ENCODE measurements at regions not wholly inside any gene's neighbourhood (a gene's known extent, or its start where the extent isn't known, plus 50 kb on each side); places are given as distances from the start of the nearest gene placed in this dataset.

GRCh38 chr10:25818751-25819150 is 115.3 kb upstream of the MYO3A start:
- H3K79me1 ChIP-seq (replicated peaks; ENCODE audit: low read length, poor library complexity, severe bottlenecking) = no peaks in the 10 kb centered on the region
- no peak overlapping the region for H3K23ac ChIP-seq (ENCODE audit: low read length in 2 of 2)
- no peak overlapping the region for H2BK120ac ChIP-seq (ENCODE audit: low read depth, low read length)
- H3K27ac ChIP-seq (ENCODE audit: low read length, poor library complexity, severe bottlenecking) = no peak overlapping the region
- no peak overlapping the region for H2BK15ac ChIP-seq (ENCODE audit: low read depth, poor library complexity, severe bottlenecking)
- no peak overlapping the region for H3K18ac ChIP-seq (ENCODE audit: low read depth in 1 of 2, low read length in 2 of 2)
- H4K91ac ChIP-seq (ENCODE audit: low read length) = no peak overlapping the region
- H3K14ac ChIP-seq (ENCODE audit: low read length in 2 of 2) = no peak overlapping the region
- 51% methylated on average over 9 of the region's 9 CpGs for whole genome bisulfite sequencing
- H2AFZ ChIP-seq (ENCODE audit: low read depth, low read length) = no peak overlapping the region
- no peaks in the 10 kb centered on the region for H3K36me3 ChIP-seq (ENCODE audit: control insufficient read depth in 1 of 2, insufficient read depth in 2 of 2, low read depth in 1 of 2, low read length in 2 of 2)
- no peak overlapping the region for H4K8ac ChIP-seq (ENCODE audit: low read length)
- H3K9ac ChIP-seq (ENCODE audit: low read length) = no peak overlapping the region
- no peak overlapping the region for H2BK12ac ChIP-seq (ENCODE audit: low read length in 2 of 2)
- no peaks in the 10 kb centered on the region for H3K9me3 ChIP-seq (ENCODE audit: control insufficient read depth, low read length)
- H3K4me1 ChIP-seq (ENCODE audit: control insufficient read depth, insufficient read depth, low read depth, low read length) = peaks cover 1% of the 10 kb centered on the region
- H3K27me3 ChIP-seq (ENCODE audit: control insufficient read depth in 1 of 2, insufficient read depth in 1 of 2, low read length in 2 of 2) = no peaks in the 10 kb centered on the region
- no peak overlapping the region for H3K4me3 ChIP-seq (ENCODE audit: insufficient read depth in 1 of 2, low read depth in 1 of 2, low read length in 2 of 2)
- H2BK5ac ChIP-seq (ENCODE audit: low read depth, low read length, poor library complexity, severe bottlenecking) = no peak overlapping the region
- DNase-seq = no peak
- H3K4ac ChIP-seq (ENCODE audit: low read depth in 1 of 2, low read length in 2 of 2) = no peak overlapping the region
- no peak overlapping the region for H2AK5ac ChIP-seq (ENCODE audit: low read length, severe bottlenecking)
- H3K4me2 ChIP-seq (ENCODE audit: low read length, poor library complexity, severe bottlenecking) = no peak overlapping the region

- no peak overlapping the region for H2AK5ac ChIP-seq (ENCODE audit: low read length, severe bottlenecking)
- no peak overlapping the region for H4K8ac ChIP-seq (ENCODE audit: low read length)
- no peak overlapping the region for H3K14ac ChIP-seq (ENCODE audit: low read length in 2 of 2)
- H4K91ac ChIP-seq (ENCODE audit: low read length) = no peak overlapping the region
- H3K9ac ChIP-seq (ENCODE audit: low read length) = no peak overlapping the region
- H3K79me1 ChIP-seq (replicated peaks; ENCODE audit: low read length, poor library complexity, severe bottlenecking) = no peaks in the 10 kb centered on the region
- H3K23ac ChIP-seq (ENCODE audit: low read length in 2 of 2) = no peak overlapping the region
- no peak overlapping the region for H3K27ac ChIP-seq (ENCODE audit: low read length, poor library complexity, severe bottlenecking)
- DNase-seq = no peak
- H2BK12ac ChIP-seq (ENCODE audit: low read length in 2 of 2) = no peak overlapping the region
- H3K18ac ChIP-seq (ENCODE audit: low read depth in 1 of 2, low read length in 2 of 2) = no peak overlapping the region
- no peak overlapping the region for H2AFZ ChIP-seq (ENCODE audit: low read depth, low read length)
- H3K4me1 ChIP-seq (ENCODE audit: control insufficient read depth, insufficient read depth, low read depth, low read length) = peaks cover 1% of the 10 kb centered on the region
- no peaks in the 10 kb centered on the region for H3K9me3 ChIP-seq (ENCODE audit: control insufficient read depth, low read length)
- H3K4me2 ChIP-seq (ENCODE audit: low read length, poor library complexity, severe bottlenecking) = no peak overlapping the region
- no peak overlapping the region for H2BK120ac ChIP-seq (ENCODE audit: low read depth, low read length)
- no peaks in the 10 kb centered on the region for H3K36me3 ChIP-seq (ENCODE audit: control insufficient read depth in 1 of 2, insufficient read depth in 2 of 2, low read depth in 1 of 2, low read length in 2 of 2)
- no peak overlapping the region for H2BK15ac ChIP-seq (ENCODE audit: low read depth, poor library complexity, severe bottlenecking)
- H3K4ac ChIP-seq (ENCODE audit: low read depth in 1 of 2, low read length in 2 of 2) = no peak overlapping the region
- no peak overlapping the region for H3K4me3 ChIP-seq (ENCODE audit: insufficient read depth in 1 of 2, low read depth in 1 of 2, low read length in 2 of 2)
- no peak overlapping the region for H2BK5ac ChIP-seq (ENCODE audit: low read depth, low read length, poor library complexity, severe bottlenecking)
- WGBS = 80% methylated on average over 2 of the region's 2 CpGs
- H3K27me3 ChIP-seq (ENCODE audit: control insufficient read depth in 1 of 2, insufficient read depth in 1 of 2, low read length in 2 of 2) = no peaks in the 10 kb centered on the region
Measured at GRCh38 chr10:25820472-25820871, 113.6 kb upstream of the MYO3A start.

GRCh38 chr10:25820874-25821273 is 113.2 kb upstream of the MYO3A start:
- H2AK5ac ChIP-seq (ENCODE audit: low read length, severe bottlenecking) = no peak overlapping the region
- no peak overlapping the region for H3K23ac ChIP-seq (ENCODE audit: low read length in 2 of 2)
- H3K27me3 ChIP-seq (ENCODE audit: control insufficient read depth in 1 of 2, insufficient read depth in 1 of 2, low read length in 2 of 2) = no peaks in the 10 kb centered on the region
- H3K79me1 ChIP-seq (replicated peaks; ENCODE audit: low read length, poor library complexity, severe bottlenecking) = no peaks in the 10 kb centered on the region
- DNase-seq = no peak
- H3K27ac ChIP-seq (ENCODE audit: low read length, poor library complexity, severe bottlenecking) = no peak overlapping the region
- no peak overlapping the region for H3K9ac ChIP-seq (ENCODE audit: low read length)
- H2BK120ac ChIP-seq (ENCODE audit: low read depth, low read length) = no peak overlapping the region
- no peak overlapping the region for H2BK5ac ChIP-seq (ENCODE audit: low read depth, low read length, poor library complexity, severe bottlenecking)
- no peak overlapping the region for H4K91ac ChIP-seq (ENCODE audit: low read length)
- H2BK12ac ChIP-seq (ENCODE audit: low read length in 2 of 2) = no peak overlapping the region
- H3K18ac ChIP-seq (ENCODE audit: low read depth in 1 of 2, low read length in 2 of 2) = no peak overlapping the region
- H4K8ac ChIP-seq (ENCODE audit: low read length) = no peak overlapping the region
- no peak overlapping the region for H3K4ac ChIP-seq (ENCODE audit: low read depth in 1 of 2, low read length in 2 of 2)
- H3K9me3 ChIP-seq (ENCODE audit: control insufficient read depth, low read length) = no peaks in the 10 kb centered on the region
- no peak overlapping the region for H2AFZ ChIP-seq (ENCODE audit: low read depth, low read length)
- 85% methylated on average over 8 of the region's 8 CpGs for WGBS
- H3K14ac ChIP-seq (ENCODE audit: low read length in 2 of 2) = no peak overlapping the region
- no peak overlapping the region for H3K4me3 ChIP-seq (ENCODE audit: insufficient read depth in 1 of 2, low read depth in 1 of 2, low read length in 2 of 2)
- H3K4me1 ChIP-seq (ENCODE audit: control insufficient read depth, insufficient read depth, low read depth, low read length) = peaks cover 1% of the 10 kb centered on the region
- H2BK15ac ChIP-seq (ENCODE audit: low read depth, poor library complexity, severe bottlenecking) = no peak overlapping the region
- H3K36me3 ChIP-seq (ENCODE audit: control insufficient read depth in 1 of 2, insufficient read depth in 2 of 2, low read depth in 1 of 2, low read length in 2 of 2) = no peaks in the 10 kb centered on the region
- no peak overlapping the region for H3K4me2 ChIP-seq (ENCODE audit: low read length, poor library complexity, severe bottlenecking)

GRCh38 chr10:25824050-25824449 is 110.0 kb upstream of the MYO3A start:
- H2BK15ac ChIP-seq (ENCODE audit: low read depth, poor library complexity, severe bottlenecking) = no peak overlapping the region

More at GRCh38 chr10:25824050-25824449, 110.0 kb upstream of the MYO3A start:
- Histone ChIP-seq H4K91ac (ENCODE audit: low read length) (no peak overlapping the region), H3K9me3 (ENCODE audit: control insufficient read depth, low read length) (no peaks in the 10 kb centered on the region), H4K8ac (ENCODE audit: low read length) (no peak overlapping the region), H3K14ac (ENCODE audit: low read length in 2 of 2) (no peak overlapping the region), H3K4me1 (ENCODE audit: control insufficient read depth, insufficient read depth, low read depth, low read length) (no peaks in the 10 kb centered on the region), H2BK12ac (ENCODE audit: low read length in 2 of 2) (no peak overlapping the region), H3K9ac (ENCODE audit: low read length) (no peak overlapping the region), H3K23ac (ENCODE audit: low read length in 2 of 2) (no peak overlapping the region), H3K4me2 (ENCODE audit: low read length, poor library complexity, severe bottlenecking) (no peak overlapping the region), H2BK120ac (ENCODE audit: low read depth, low read length) (no peak overlapping the region), H3K18ac (ENCODE audit: low read depth in 1 of 2, low read length in 2 of 2) (no peak overlapping the region), H3K4me3 (ENCODE audit: insufficient read depth in 1 of 2, low read depth in 1 of 2, low read length in 2 of 2) (no peak overlapping the region), H3K79me1 (replicated peaks; ENCODE audit: low read length, poor library complexity, severe bottlenecking) (no peaks in the 10 kb centered on the region), H2AFZ (ENCODE audit: low read depth, low read length) (no peak overlapping the region), H3K27ac (ENCODE audit: low read length, poor library complexity, severe bottlenecking) (no peak overlapping the region), H3K27me3 (ENCODE audit: control insufficient read depth in 1 of 2, insufficient read depth in 1 of 2, low read length in 2 of 2) (no peaks in the 10 kb centered on the region), H3K36me3 (ENCODE audit: control insufficient read depth in 1 of 2, insufficient read depth in 2 of 2, low read depth in 1 of 2, low read length in 2 of 2) (no peaks in the 10 kb centered on the region), H3K4ac (ENCODE audit: low read depth in 1 of 2, low read length in 2 of 2) (no peak overlapping the region), H2BK5ac (ENCODE audit: low read depth, low read length, poor library complexity, severe bottlenecking) (no peak overlapping the region), H2AK5ac (ENCODE audit: low read length, severe bottlenecking) (no peak overlapping the region)
- WGBS = 25% methylated on average over 4 of the region's 4 CpGs
- no peak for DNase-seq

Data from mesenchymal stem cell (in vitro differentiated cells and primary cell).